ENCODE measurements at regions not wholly inside any gene's neighbourhood (a gene's known extent, or its start where the extent isn't known, plus 50 kb on each side); places are given as distances from the start of the nearest gene placed in this dataset.

- Mint-ChIP-seq H3K4me1 (no peaks in the 10 kb centered on the region), H3K27me3 (ENCODE audit: low read depth in 2 of 2) (peaks cover 5 to 16% of the 10 kb centered on the region in 2 donors), H3K36me3 (no peaks in the 10 kb centered on the region), H3K9me3 (no peaks in the 10 kb centered on the region), H3K4me3 (no peak overlapping the region), H3K27ac (no peak overlapping the region)
- no peak for TF ChIP-seq CTCF (IDR thresholded peaks at IDR 0.05)
- no peaks in the 10 kb centered on the region for H3K36me3 ChIP-seq (ENCODE audit: control insufficient read depth, insufficient read depth, low read length)
- no peak overlapping the region for H3K27ac ChIP-seq (ENCODE audit: low read length)
- H3K27me3 ChIP-seq (ENCODE audit: control insufficient read depth, insufficient read depth, low read length), result no peaks in the 10 kb centered on the region
- WGBS (ENCODE audit: insufficient coverage), result 82% methylated on average over 4 of the region's 4 CpGs
- H3K4me3 ChIP-seq (ENCODE audit: low read length), result no peak overlapping the region
- ATAC-seq (no peak), DNase-seq (no peak)
- H3K9me3 ChIP-seq (ENCODE audit: control insufficient read depth, insufficient read depth, low read length), result no peaks in the 10 kb centered on the region
- intact Hi-C loops (cut with micrococcal nuclease), result no loop called here
- no peaks in the 10 kb centered on the region for H3K4me1 ChIP-seq (ENCODE audit: control insufficient read depth, insufficient read depth, low read length)
These were observed 199.0 kb downstream of the EMX2 start for GRCh38 chr10:117741524-117741923.

GRCh38 chr10:117743509-117743908 lies 201.0 kb downstream of the EMX2 start:
- H3K4me3 Mint-ChIP-seq, result no peak overlapping the region
- no peaks in the 10 kb centered on the region for H3K9me3 Mint-ChIP-seq
- H3K27ac Mint-ChIP-seq, result no peak overlapping the region

GRCh38 chr10:117745301-117745700 lies 202.8 kb downstream of the EMX2 start:
- H3K9me3 ChIP-seq (ENCODE audit: control insufficient read depth, insufficient read depth, low read length), result no peaks in the 10 kb centered on the region
- H3K36me3 ChIP-seq (ENCODE audit: control insufficient read depth, insufficient read depth, low read length), result no peaks in the 10 kb centered on the region
- Mint-ChIP-seq H3K27ac (no peak overlapping the region), H3K4me1 (no peaks in the 10 kb centered on the region), H3K9me3 (no peaks in the 10 kb centered on the region), H3K4me3 (no peak overlapping the region), H3K27me3 (ENCODE audit: low read depth in 2 of 2) (peaks cover 7 to 24% of the 10 kb centered on the region in 2 donors), H3K36me3 (no peaks in the 10 kb centered on the region)
- 86% methylated on average over 2 of the region's 2 CpGs for WGBS (ENCODE audit: insufficient coverage)
- no peaks in the 10 kb centered on the region for H3K4me1 ChIP-seq (ENCODE audit: control insufficient read depth, insufficient read depth, low read length)
- no peak for DNase-seq
- TF ChIP-seq CTCF (IDR thresholded peaks at IDR 0.05), result no peak
- no peak overlapping the region for H3K4me3 ChIP-seq (ENCODE audit: low read length)
- H3K27me3 ChIP-seq (ENCODE audit: control insufficient read depth, insufficient read depth, low read length), result no peaks in the 10 kb centered on the region
- H3K27ac ChIP-seq (ENCODE audit: low read length), result no peak overlapping the region
- intact Hi-C loops (cut with micrococcal nuclease), result no loop called here
- ATAC-seq, result no peak

More at GRCh38 chr10:117743509-117743908, 201.0 kb downstream of the EMX2 start:
- Histone ChIP-seq H3K4me3 (ENCODE audit: low read length) (no peak overlapping the region), H3K9me3 (ENCODE audit: control insufficient read depth, insufficient read depth, low read length) (no peaks in the 10 kb centered on the region), H3K27me3 (ENCODE audit: control insufficient read depth, insufficient read depth, low read length) (no peaks in the 10 kb centered on the region), H3K36me3 (ENCODE audit: control insufficient read depth, insufficient read depth, low read length) (no peaks in the 10 kb centered on the region), H3K27ac (ENCODE audit: low read length) (no peak overlapping the region), H3K4me1 (ENCODE audit: control insufficient read depth, insufficient read depth, low read length) (no peaks in the 10 kb centered on the region)
- WGBS (ENCODE audit: insufficient coverage), result 83% methylated on average over 7 of the region's 7 CpGs
- no peak for DNase-seq
- intact Hi-C loops (cut with micrococcal nuclease), result no loop called here
- no peaks in the 10 kb centered on the region for H3K36me3 Mint-ChIP-seq
- TF ChIP-seq CTCF (IDR thresholded peaks at IDR 0.05), result no peak
- peaks cover 7 to 26% of the 10 kb centered on the region in 2 donors for H3K27me3 Mint-ChIP-seq (ENCODE audit: low read depth in 2 of 2)
- no peaks in the 10 kb centered on the region for H3K4me1 Mint-ChIP-seq
- no peak for ATAC-seq

All from natural killer cell (primary cell).